ENCODE measurements at regions not wholly inside any gene's neighbourhood (a gene's known extent, or its start where the extent isn't known, plus 50 kb on each side); places are given as distances from the start of the nearest gene placed in this dataset.

- Mint-ChIP-seq H3K27me3 (no peaks in the 10 kb centered on the region), H3K9me3 (no peaks in the 10 kb centered on the region), H3K4me3 (no peak overlapping the region), H3K27ac (no peak overlapping the region), H3K36me3 (ENCODE audit: low read depth) (no peaks in the 10 kb centered on the region), H3K4me1 (peaks cover 6% of the 10 kb centered on the region)
- no peak for ATAC-seq (replicated peaks)
These were observed 54.7 kb upstream of the ITPKB start for GRCh38 chr1:226793620-226794276.

GRCh38 chr1:226792368-226792767 is 53.3 kb upstream of the ITPKB start:
- Mint-ChIP-seq H3K4me1 (no peaks in the 10 kb centered on the region), H3K36me3 (ENCODE audit: low read depth) (no peaks in the 10 kb centered on the region), H3K27me3 (no peaks in the 10 kb centered on the region), H3K9me3 (no peaks in the 10 kb centered on the region), H3K4me3 (no peak overlapping the region), H3K27ac (no peak overlapping the region)
- ATAC-seq (replicated peaks), result no peak

GRCh38 chr1:226790545-226791181 is 51.6 kb upstream of the ITPKB start:
- Mint-ChIP-seq H3K36me3 (ENCODE audit: low read depth) (no peaks in the 10 kb centered on the region), H3K9me3 (no peaks in the 10 kb centered on the region), H3K27me3 (no peaks in the 10 kb centered on the region), H3K27ac (no peak overlapping the region), H3K4me3 (no peak overlapping the region), H3K4me1 (no peaks in the 10 kb centered on the region)
- ATAC-seq (replicated peaks), result no peak

GRCh38 chr1:226788965-226789364 is 49.9 kb upstream of the ITPKB start:
- ATAC-seq (replicated peaks), result peak; percentile 50
- no peak overlapping the region for H3K4me3 Mint-ChIP-seq
- no peak overlapping the region for H3K27ac Mint-ChIP-seq
- no peaks in the 10 kb centered on the region for H3K36me3 Mint-ChIP-seq (ENCODE audit: low read depth)
- H3K4me1 Mint-ChIP-seq, result no peaks in the 10 kb centered on the region
- no peaks in the 10 kb centered on the region for H3K27me3 Mint-ChIP-seq
- no peaks in the 10 kb centered on the region for H3K9me3 Mint-ChIP-seq
